Heart right ventricle (tissue), 16 donors: ENCODE measurements at regions not wholly inside any gene's neighbourhood (a gene's known extent, or its start where the extent isn't known, plus 50 kb on each side); places are given as distances from the start of the nearest gene placed in this dataset.
A peak's percentile ranks its signal among the peaks of the same experiment; 100 is the strongest.

Source experiments
- ATAC-seq, 8 donors: fragments of 200-7000 bp; cut with Tn5 transposase; one replicate each; pipeline ENCODE4 v1.9.1; 2020; ENCODE audit warnings: mild to moderate bottlenecking in 8 of 8, moderate library complexity in 8 of 8, moderate number of reproducible peaks in 1 of 8
- DNase-seq, 2 donors: peaks; one replicate each; pipeline ENCODE4 v3.0.0-alpha.2; 2020
- H3K27ac ChIP-seq, 10 donors: fragments of 200-600 bp; sonication (generic) in 2 of 10; one replicate each; pipeline versions ENCODE4 v1.5.0 to v1.8.0; 2020 to 2022; ENCODE audit warnings: mild to moderate bottlenecking in 3 of 10
- H3K27me3 ChIP-seq, 7 donors: fragments of 200-600 bp; one replicate each; pipeline ENCODE4 v1.8.0; 2021 to 2022; ENCODE audit warnings: mild to moderate bottlenecking in 2 of 7
- H3K36me3 ChIP-seq, 9 donors: fragments of 200-600 bp; sonication (generic) in 1 of 9; one replicate each; pipeline versions ENCODE4 v1.5.0 to v1.8.0; 2020 to 2022; ENCODE audit warnings: mild to moderate bottlenecking in 2 of 9
- H3K4me1 ChIP-seq, 9 donors: fragments of 200-600 bp; sonication (generic) in 1 of 9; one replicate each; pipeline versions ENCODE4 v1.5.0 to v1.8.0; 2020 to 2022; ENCODE audit warnings: mild to moderate bottlenecking in 4 of 9
- H3K4me3 ChIP-seq, 10 donors: fragments of 200-600 bp; sonication (generic) in 2 of 10; one replicate each; pipeline versions ENCODE4 v1.5.0 to v1.8.0; 2020 to 2022; ENCODE audit warnings: mild to moderate bottlenecking in 7 of 10, moderate library complexity in 2 of 10
- H3K9me3 ChIP-seq, 11 donors: fragments of 200-600 bp in 10 of 11; sonication (generic) in 2 of 11; one replicate each; pipeline versions ENCODE4 v1.5.0 to v1.8.0; 2013 to 2022; ENCODE audit warnings: mild to moderate bottlenecking in 2 of 11, control low read depth in 1 of 11, moderate library complexity in 1 of 11
- WGBS, 2 donors: extraction: QIAGEN DNeasy Blood & Tissue Kit; methylation state at CpG; one replicate each; pipeline ENCODE4 v1.1.7; 2013; ENCODE audit warnings: inconsistent platforms in 1 of 2; 5-methylcytosine and 5-hydroxymethylcytosine counted together
- intact Hi-C, 10 donors: fragments of 100-400 bp; cut with DNase I; formaldehyde crosslinking; loops; one replicate each; pipeline versions ENCODE4 v1.11.1 to v1.14.2; 2022
- TF ChIP-seq, protein P1 (sequence below), 9 donors: fragments of 200-600 bp; sonication (generic) in 2 of 9; IDR thresholded peaks; one replicate each; pipeline versions ENCODE4 v1.5.0 to v1.8.0; 2021 to 2022; ENCODE audit warnings: antibody characterized with exemption in 9 of 9, mild to moderate bottlenecking in 5 of 9, moderate library complexity in 1 of 9
- donor health status: Arrhythmogenic right ventricular cardiomyopathy.
- donor health status: ischemic (EF 13 %, LVEDD 7.1; RV severe dilation, severe dysfunction).
- donor health status: healthy with polysubstance abuse.
- donor health status: DM: no; HTN: yes; CAD: no.
- donor health status: DM: no; HTN: no; CAD: no.
- donor health status: ischemic (EF 25% LVEDD 6.9; RV normal size, moderate dysfunction).
- donor health status: ischemic (EF 25% LVEDD 5.7; RV mildly dilated, moderate dysfunction).
- donor health status: healthy.
- donor health status: DM: yes; HTN: yes; CAD: no.
- donor health status: Ischemic cardiomyopathy.
- donor health status: ischemic (EF 35%, LVEDD 5.7; RV mildly dilated, moderate dysfunction).
- donor health status: nonischemic (EF 11% LVEDD 7.7; RV severe dilation, severe dysfunction).
- donor health status: DM: yes; HTN: yes; CAD: no.
- donor health status: PGD.
- donor health status: ischemic (EF 29% LVEDD 5.4; RV normal size, mild dysfunction).
- donor health status: nonischemic (EF 23%, LVEDD 6.1; RV moderate dilation, normal function).

DNA sequence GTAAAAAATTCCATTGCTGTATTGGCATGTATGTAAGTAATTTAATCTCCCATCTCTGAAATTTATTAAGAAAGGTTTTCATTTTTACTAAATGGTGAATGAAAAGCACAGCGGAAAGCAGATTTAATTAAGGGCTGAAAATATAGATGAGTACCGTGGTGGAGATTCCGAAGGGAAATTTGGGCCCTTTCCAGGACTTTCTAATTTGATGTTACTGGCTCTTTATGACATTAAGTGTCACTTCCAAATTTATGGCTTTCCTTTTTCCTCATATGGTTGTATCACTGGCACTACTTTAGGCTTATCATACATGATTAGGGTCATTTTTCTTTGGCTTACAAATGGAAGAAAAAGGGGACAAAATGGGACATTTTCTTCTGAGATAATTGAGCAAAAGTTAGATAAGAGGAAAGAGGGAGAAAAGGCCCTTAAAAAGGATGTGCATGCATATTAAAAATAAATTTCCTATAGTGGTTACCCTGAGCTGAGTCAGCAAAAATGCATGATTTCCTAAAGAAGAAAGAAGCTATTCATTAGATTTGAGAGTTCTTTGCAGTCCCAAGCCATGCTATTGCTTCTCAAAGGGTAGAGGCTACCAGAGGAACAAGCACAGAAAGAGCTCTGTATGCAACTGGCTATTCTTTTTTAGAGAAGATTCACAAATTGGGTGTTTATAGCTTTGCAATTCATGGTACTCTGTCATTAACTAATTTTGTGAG is 74.9 kb upstream of the CNIH3 start:
- no peak for DNase-seq
- peaks cover 0 to 43% (median 0%) of the 10 kb centered on the region in 9 donors for H3K4me1 ChIP-seq
- no peak for ATAC-seq
- 70 to 73% methylated on average over 3 of the region's 3 CpGs for WGBS, 2 donors
- no peaks in the 10 kb centered on the region for H3K9me3 ChIP-seq
- no peak overlapping the region for H3K4me3 ChIP-seq
- no peak overlapping the region for H3K27ac ChIP-seq
- TF ChIP-seq, protein P1, sequence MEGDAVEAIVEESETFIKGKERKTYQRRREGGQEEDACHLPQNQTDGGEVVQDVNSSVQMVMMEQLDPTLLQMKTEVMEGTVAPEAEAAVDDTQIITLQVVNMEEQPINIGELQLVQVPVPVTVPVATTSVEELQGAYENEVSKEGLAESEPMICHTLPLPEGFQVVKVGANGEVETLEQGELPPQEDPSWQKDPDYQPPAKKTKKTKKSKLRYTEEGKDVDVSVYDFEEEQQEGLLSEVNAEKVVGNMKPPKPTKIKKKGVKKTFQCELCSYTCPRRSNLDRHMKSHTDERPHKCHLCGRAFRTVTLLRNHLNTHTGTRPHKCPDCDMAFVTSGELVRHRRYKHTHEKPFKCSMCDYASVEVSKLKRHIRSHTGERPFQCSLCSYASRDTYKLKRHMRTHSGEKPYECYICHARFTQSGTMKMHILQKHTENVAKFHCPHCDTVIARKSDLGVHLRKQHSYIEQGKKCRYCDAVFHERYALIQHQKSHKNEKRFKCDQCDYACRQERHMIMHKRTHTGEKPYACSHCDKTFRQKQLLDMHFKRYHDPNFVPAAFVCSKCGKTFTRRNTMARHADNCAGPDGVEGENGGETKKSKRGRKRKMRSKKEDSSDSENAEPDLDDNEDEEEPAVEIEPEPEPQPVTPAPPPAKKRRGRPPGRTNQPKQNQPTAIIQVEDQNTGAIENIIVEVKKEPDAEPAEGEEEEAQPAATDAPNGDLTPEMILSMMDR (IDR thresholded peaks at IDR 0.05) = no peak
- intact Hi-C loops = no loop called here
- no peaks in the 10 kb centered on the region for H3K27me3 ChIP-seq
- H3K36me3 ChIP-seq = no peaks in the 10 kb centered on the region

GRCh38 chr1:224541901-224542630 is 74.1 kb upstream of the CNIH3 start:
- no peak for DNase-seq
- H3K27me3 ChIP-seq = no peaks in the 10 kb centered on the region
- intact Hi-C loops = no loop called here
- peak overlapping the region in 1 of 10 donors; percentile 59 for H3K27ac ChIP-seq
- TF ChIP-seq, protein P1 (IDR thresholded peaks at IDR 0.05) = no peak
- no peaks in the 10 kb centered on the region for H3K36me3 ChIP-seq
- WGBS, 2 donors = 70 to 76% methylated on average over 5 of the region's 5 CpGs
- peaks cover 0 to 43% (median 0%) of the 10 kb centered on the region in 9 donors for H3K4me1 ChIP-seq
- ATAC-seq = no peak
- H3K9me3 ChIP-seq = no peaks in the 10 kb centered on the region
- no peak overlapping the region for H3K4me3 ChIP-seq

DNA sequence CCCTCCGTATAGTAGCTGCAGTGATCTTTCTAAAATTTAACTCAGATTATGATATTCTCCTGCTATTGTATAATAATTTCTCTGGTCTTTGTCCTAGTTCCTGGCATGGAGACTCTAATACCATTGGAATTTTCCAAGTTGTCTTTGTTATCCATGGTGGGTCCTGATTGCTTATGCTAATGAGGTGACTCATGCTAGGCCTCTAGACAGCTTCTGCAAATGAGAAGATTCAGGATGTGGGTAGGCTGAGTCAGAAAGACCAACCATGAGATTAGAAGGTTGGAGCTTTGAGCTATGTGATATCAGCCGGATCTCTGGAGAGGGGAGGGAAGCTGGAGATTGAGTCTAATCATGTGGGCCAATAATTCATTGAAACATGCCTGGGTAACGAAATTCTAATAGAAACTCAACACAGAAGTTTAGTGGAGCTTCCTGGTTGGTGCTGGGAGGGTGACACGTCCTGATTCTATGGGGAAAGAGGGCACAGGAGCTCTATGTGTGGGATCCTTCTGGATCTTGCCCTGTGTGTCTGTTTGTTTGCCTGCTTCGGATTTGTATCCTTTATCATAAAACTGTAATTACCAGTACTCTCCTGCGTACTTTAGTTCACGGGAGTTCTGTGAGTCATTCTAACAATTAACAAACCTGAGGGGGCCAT is 73.2 kb upstream of the CNIH3 start:
- no peaks in the 10 kb centered on the region for H3K9me3 ChIP-seq
- DNase-seq (no peak), ATAC-seq (peak in 2 of 8 donors; percentile 25 to 63)
- H3K36me3 ChIP-seq = no peaks in the 10 kb centered on the region
- H3K4me1 ChIP-seq = peaks cover 0 to 43% (median 0%) of the 10 kb centered on the region in 9 donors
- no peaks in the 10 kb centered on the region for H3K27me3 ChIP-seq
- TF ChIP-seq, protein P1 (IDR thresholded peaks at IDR 0.05) = no peak
- peak overlapping the region in 1 of 10 donors; percentile 59 for H3K27ac ChIP-seq
- intact Hi-C loops = no loop called here
- 80 to 86% methylated on average over 7 of the region's 7 CpGs for WGBS, 2 donors
- H3K4me3 ChIP-seq = no peak overlapping the region

GRCh38 chr1:224543453-224543852 is 72.7 kb upstream of the CNIH3 start:
- no peak overlapping the region for H3K27ac ChIP-seq
- no peaks in the 10 kb centered on the region for H3K27me3 ChIP-seq
- H3K4me1 ChIP-seq = peaks cover 0 to 43% (median 0%) of the 10 kb centered on the region in 9 donors
- intact Hi-C loops = no loop called here
- no peak for DNase-seq
- H3K9me3 ChIP-seq = no peaks in the 10 kb centered on the region
- 88 to 97% methylated on average over 1 of the region's 1 CpG for WGBS, 2 donors
- TF ChIP-seq, protein P1 (IDR thresholded peaks at IDR 0.05) = no peak
- no peak for ATAC-seq
- no peak overlapping the region for H3K4me3 ChIP-seq
- H3K36me3 ChIP-seq = no peaks in the 10 kb centered on the region
